ENCODE measurements at regions not wholly inside any gene's neighbourhood (a gene's known extent, or its start where the extent isn't known, plus 50 kb on each side); places are given as distances from the start of the nearest gene placed in this dataset.

GRCh38 chr18:70489986-70490933 is 201.4 kb downstream of the SOCS6 start:
- no peak for DNase-seq
- no peak overlapping the region for H3K4me3 ChIP-seq
- H3K36me3 ChIP-seq: no peaks in the 10 kb centered on the region
- no peaks in the 10 kb centered on the region for H3K9me3 ChIP-seq
- H3K4me1 ChIP-seq: no peaks in the 10 kb centered on the region
- H3K27ac ChIP-seq: no peak overlapping the region
- intact Hi-C loops (cut with DNase I; ENCODE audit: low total_unique reads): no loop called here
- H3K27me3 ChIP-seq: no peaks in the 10 kb centered on the region
- peak; percentile 39 to 50 (median 44) for TF ChIP-seq CTCF (IDR thresholded peaks at IDR 0.05)
- no peak for TF ChIP-seq POLR2A (IDR thresholded peaks at IDR 0.05)

- Histone ChIP-seq H3K4me1 (no peaks in the 10 kb centered on the region), H3K36me3 (no peaks in the 10 kb centered on the region), H3K4me3 (no peak overlapping the region), H3K27me3 (no peaks in the 10 kb centered on the region), H3K9me3 (no peaks in the 10 kb centered on the region), H3K27ac (no peak overlapping the region)
- DNase-seq: no peak
- intact Hi-C loops (cut with DNase I; ENCODE audit: low total_unique reads): no loop called here
- TF ChIP-seq CTCF (IDR thresholded peaks at IDR 0.05): no peak
- TF ChIP-seq POLR2A (IDR thresholded peaks at IDR 0.05): no peak
Measured at GRCh38 chr18:70489571-70489970, 200.7 kb downstream of the SOCS6 start.

GRCh38 chr18:70469916-70470315 is 181.1 kb downstream of the SOCS6 start:
- Histone ChIP-seq H3K9me3 (no peaks in the 10 kb centered on the region), H3K27me3 (no peaks in the 10 kb centered on the region), H3K36me3 (no peaks in the 10 kb centered on the region), H3K27ac (no peak overlapping the region), H3K4me1 (no peaks in the 10 kb centered on the region), H3K4me3 (no peak overlapping the region)
- DNase-seq: no peak
- TF ChIP-seq CTCF (IDR thresholded peaks at IDR 0.05) (no peak), POLR2A (IDR thresholded peaks at IDR 0.05) (no peak)
- intact Hi-C loops (cut with DNase I; ENCODE audit: low total_unique reads): no loop called here

- DNase-seq: no peak
Measured at GRCh38 chr18:70468861-70469547, 180.2 kb downstream of the SOCS6 start.

More at GRCh38 chr18:70468861-70469547, 180.2 kb downstream of the SOCS6 start:
- no peaks in the 10 kb centered on the region for H3K4me1 ChIP-seq
- H3K27me3 ChIP-seq: no peaks in the 10 kb centered on the region
- H3K4me3 ChIP-seq: no peak overlapping the region
- intact Hi-C loops (cut with DNase I; ENCODE audit: low total_unique reads): no loop called here
- no peaks in the 10 kb centered on the region for H3K36me3 ChIP-seq
- no peaks in the 10 kb centered on the region for H3K9me3 ChIP-seq
- TF ChIP-seq CTCF (IDR thresholded peaks at IDR 0.05) (no peak), POLR2A (IDR thresholded peaks at IDR 0.05) (no peak)
- H3K27ac ChIP-seq: no peak overlapping the region

Measured in uterus (tissue), 3 donors.